D721Med (cell line): ENCODE measurements at regions not wholly inside any gene's neighbourhood (a gene's known extent, or its start where the extent isn't known, plus 50 kb on each side); places are given as distances from the start of the nearest gene placed in this dataset.

Experiments
- DNase-seq: peaks from one replicate; pipeline ENCODE4 v3.0.0; 2011; ENCODE audit warnings: low spot score; ENCODE audit not compliant: insufficient read length
- FAIRE-seq: peaks from 2 replicates; lab custom pipeline; 2011; peaks lifted over from hg19 to GRCh38; lab: Jason Lieb, UNC
- CTCF ChIP-seq: IDR thresholded peaks from 2 replicates; pipeline ENCODE4 v1.5.1; 2012; ENCODE audit warnings: mild to moderate bottlenecking, control low read depth; ENCODE audit not compliant: insufficient read depth; ENCODE audit errors: missing control alignments

DNA sequence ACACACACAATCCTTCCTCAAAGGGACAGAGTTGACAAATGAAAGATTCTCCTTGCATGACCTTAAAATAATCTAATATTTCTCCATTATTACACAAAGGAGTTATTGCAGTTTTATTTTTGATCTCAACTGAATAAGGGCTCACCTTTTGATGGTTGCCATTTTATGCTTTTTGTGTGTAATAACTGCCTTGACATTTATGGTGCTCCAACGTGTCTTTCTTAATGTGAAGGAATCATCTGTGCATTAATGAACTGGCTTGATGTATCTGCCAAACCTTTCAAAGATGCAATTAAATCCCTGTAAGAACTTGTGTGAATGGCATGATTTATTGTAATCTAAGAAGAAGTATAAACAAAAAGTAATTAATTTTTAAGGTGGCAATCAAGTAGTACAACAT is 1519.8 kb upstream of the CDH9 start:
- FAIRE-seq (no peak), DNase-seq (no peak)
- TF ChIP-seq CTCF: no peak

GRCh38 chr5:28557114-28557513 is 1518.7 kb upstream of the CDH9 start:
- FAIRE-seq: no peak
- TF ChIP-seq CTCF: no peak
- DNase-seq: no peak

DNA sequence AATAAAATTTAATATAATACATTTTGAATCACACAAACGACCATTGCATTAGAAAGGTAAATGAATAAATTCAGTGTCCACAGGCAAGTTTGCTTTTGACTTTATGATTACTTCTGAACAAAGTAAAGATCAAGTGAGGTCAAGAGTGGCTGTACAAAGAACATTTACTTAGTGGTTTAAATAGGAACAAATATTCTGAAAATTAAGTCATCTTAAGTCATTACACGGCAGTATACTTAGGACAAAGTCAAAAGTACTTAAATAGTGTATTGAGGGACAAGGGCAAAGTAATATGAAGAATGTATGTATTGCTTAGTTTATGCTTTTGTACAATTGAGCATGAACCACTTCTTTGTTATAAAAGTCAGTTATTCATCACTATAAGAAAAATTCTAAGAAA is 1511.2 kb upstream of the CDH9 start:
- no peak for TF ChIP-seq CTCF
- FAIRE-seq: no peak
- DNase-seq: no peak

DNA sequence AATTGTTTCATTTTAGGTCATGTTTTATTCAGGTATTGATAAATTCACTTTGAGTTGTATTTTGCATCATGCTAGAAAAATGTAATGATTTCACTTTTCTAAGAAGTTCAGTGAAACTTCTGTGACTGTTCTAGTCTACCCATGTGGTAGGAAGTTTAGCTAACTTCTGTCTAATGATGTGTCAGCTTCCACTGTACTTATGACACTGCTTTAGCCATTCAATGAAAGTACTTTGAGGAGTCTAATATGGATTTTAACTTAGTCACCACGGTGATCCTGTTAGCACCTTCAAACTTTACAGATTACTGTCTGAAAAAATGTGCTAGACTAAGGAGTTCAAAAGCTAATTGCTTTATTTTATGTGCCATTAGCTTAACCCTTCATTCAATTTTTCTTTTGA is 1510.5 kb upstream of the CDH9 start:
- FAIRE-seq: no peak
- TF ChIP-seq CTCF: no peak
- DNase-seq: no peak

GRCh38 chr5:28544501-28544900 is 1506.1 kb upstream of the CDH9 start:
- TF ChIP-seq CTCF: no peak
- DNase-seq (no peak), FAIRE-seq (no peak)

DNA sequence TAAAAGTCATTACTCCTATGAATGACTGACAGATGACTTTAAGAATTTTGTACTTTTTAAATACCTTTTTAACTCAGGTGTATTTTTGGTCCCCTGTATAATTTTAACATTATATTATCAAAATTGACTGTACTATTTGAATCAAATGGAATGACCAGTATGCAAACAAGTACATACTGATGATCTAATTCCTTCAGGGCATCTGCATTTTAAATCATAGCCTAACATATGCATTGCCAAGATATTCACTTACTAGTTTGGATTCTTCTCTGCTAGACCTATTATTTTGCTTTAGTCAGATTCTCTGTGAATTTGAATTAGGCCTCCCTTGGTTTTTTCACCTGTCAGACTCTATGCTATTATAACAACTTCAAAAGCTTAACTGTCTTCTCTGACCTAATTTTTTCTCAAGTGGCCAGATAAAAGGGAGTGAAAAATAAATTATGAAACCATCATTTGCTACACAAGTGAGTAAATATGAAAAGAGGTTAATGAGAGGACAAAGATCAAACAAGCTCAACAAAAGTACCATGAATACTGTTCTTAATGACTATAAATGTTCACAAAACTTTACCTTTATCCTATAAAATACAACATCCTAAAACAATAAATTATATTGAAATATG is 1505.2 kb upstream of the CDH9 start:
- DNase-seq (no peak), FAIRE-seq (no peak)
- no peak for TF ChIP-seq CTCF

GRCh38 chr5:28542987-28543386 is 1504.6 kb upstream of the CDH9 start:
- no peak for FAIRE-seq
- no peak for TF ChIP-seq CTCF
- no peak for DNase-seq
